D341Med (cell line): ENCODE measurements at regions not wholly inside any gene's neighbourhood (a gene's known extent, or its start where the extent isn't known, plus 50 kb on each side); places are given as distances from the start of the nearest gene placed in this dataset.
A peak's percentile ranks its signal among the peaks of the same experiment; 100 is the strongest.

Experiments used
- DNase-seq: peaks from one replicate; pipeline ENCODE4 v3.0.0; 2012; ENCODE audit warnings: low spot score

DNA sequence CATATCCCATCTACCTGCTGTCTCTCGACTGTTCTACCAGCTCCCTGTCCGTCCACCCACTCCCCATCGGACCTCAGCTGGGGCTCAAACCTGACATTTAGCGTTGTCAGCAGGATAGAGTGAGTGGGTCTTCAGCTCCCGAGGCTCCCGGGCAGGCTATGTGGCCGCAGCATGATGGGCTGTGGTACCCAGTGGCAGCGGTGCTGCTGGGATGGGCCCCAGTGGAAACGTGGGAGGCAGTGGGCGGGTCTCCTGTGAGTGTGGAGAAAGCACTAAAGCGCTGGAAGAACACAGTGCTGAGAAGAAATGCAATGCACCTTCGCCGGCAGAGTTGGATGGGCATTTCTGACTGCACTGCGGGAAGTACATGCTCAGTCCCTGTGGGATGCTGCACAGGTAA lies 204.8 kb upstream of the SYT4 start:
- DNase-seq, result no peak

DNA sequence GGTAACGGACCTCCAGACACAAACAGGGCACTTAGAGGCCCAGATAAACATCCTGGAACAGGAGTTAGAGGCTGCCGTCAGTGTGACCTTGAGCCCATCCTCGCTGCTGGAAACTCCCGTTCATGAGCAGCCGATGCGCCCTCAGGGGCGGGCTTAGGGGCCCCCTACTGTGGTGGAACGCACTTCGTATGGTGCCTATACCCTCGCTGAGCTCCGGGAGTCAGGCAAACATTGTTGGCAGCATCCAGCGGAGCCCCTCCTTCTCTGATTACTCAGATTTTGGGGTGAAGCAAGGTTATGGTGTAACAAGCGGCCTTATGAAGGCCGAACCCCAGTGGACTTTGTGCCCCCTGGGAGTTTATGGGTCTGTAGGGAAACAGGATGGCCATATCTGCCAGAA lies 205.3 kb upstream of the SYT4 start:
- no peak for DNase-seq

DNA sequence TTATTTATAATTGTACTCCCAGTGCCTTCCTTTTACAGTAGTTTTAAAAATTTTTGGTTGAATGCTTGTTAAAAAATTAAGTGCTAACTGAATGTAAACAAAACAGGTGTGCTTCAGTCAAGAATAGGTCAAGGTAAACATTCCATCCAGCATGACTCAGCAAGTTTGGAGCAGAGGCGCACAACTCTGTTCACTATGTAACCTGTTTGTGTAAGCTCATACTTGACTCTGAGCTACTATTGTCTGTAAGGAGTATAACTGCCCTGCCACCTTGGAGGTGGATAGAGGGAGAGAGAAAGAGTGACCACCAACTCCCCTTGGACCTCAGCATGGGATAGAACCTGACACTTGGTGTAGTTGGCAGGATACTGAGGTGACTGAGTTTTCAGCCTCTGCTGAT lies 207.4 kb upstream of the SYT4 start:
- no peak for DNase-seq

DNA sequence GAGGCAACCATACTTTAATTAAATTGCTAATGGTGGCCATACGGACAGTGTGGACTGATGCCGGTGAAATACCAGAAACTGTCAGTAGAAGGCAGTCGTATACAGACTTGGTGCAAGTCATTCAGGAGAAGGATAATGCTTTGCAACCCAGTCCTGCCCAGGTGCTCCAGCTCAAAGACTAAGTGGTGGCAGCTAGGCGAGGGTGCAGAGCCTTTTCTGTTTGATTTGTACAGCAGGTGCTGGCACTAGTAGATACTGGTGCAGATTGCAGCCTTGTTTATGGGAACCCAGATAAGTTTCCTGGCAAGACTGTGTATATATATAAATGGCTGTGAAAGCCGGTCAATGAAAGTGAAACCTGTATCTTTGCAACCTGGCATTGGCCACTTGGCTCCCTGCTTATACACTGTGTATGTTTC lies 208.3 kb upstream of the SYT4 start:
- no peak for DNase-seq

DNA sequence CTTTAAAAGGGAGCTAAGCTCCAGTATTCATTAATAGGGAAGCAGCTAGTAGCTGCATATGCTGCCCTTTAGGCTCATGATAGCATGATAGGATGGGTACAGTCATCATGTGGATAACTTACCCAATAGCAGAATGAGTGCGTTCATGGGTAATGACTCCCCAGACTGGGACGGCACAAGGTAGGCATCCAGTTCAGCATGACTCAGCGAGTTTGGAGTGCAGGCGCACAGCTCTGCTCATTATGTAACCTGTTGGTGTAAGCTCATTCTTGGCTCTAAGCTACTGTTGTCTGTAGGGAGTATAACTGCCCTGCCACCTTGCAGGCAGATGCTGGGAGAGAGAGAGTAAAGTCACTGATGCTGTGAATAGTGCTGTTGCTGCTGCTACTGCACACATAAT lies 209.2 kb upstream of the SYT4 start:
- no peak for DNase-seq

DNA sequence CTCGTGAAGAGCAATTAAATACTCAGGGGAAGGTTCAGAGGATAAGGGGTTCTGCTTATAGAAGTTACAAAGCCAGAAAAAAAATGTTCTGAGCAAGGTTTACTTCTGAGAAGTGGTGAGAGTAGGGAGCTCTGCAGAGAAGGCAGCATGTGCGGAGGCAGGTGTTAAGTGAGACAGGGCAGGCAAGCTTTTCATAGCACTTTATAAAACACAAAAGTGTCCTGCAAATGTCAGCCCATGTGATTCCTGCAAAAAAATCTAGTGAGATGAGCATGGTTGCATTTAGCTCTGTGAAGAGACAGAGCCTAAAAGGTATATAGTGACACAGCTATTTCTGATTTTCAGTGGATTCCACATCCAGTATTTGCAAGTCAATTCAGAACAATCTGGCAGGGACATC lies 223.8 kb upstream of the SYT4 start:
- no peak for DNase-seq

DNA sequence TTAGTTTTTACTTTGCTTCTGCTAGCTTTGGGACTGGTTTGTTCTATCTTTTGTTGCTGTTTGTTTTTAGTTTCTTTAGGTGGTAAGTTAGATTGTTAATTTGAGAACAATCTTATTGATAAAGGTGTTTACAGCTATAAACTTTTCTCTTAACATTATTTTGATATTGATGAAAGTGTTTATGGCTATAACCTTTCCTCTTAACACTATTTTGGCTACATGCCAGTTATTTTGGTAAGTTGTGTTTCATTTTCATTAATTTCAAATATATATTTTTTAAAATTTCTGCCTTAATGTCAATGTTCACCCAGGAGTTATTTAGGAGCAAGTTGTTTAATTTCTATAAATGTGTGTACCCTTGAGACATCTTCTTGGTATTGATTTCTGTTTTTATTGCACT lies 229.6 kb upstream of the SYT4 start:
- no peak for DNase-seq

DNA sequence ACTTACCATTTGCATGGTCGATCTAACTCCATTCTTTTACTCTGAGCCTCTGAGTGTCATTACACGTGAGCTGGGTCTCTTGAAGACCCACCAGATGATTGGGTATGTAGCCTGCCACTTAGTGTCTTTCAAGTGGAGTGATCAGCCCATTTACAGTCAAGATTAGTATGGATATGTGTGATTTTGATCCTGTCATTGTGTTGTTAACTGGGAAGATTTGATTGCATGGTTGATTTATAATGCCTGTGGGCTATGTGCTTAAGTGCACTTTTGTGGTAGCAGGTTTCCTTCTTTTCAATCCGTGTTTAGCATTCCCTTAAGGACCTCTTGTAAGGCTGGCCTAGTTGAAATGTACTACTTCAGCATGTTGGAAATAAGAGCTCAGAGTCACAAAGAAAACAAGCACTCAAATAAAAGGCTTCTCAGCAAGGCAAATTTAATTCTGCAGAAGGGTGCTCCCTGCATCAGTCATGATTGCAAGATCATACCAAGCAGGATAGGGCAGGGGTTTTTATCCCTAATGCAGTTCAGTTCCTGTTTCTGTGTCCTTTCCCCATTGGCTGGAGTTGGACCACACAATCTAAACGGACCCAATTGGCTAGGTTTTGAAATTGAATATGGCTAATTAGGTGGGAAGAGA lies 230.7 kb upstream of the SYT4 start:
- DNase-seq, result no peak

DNA sequence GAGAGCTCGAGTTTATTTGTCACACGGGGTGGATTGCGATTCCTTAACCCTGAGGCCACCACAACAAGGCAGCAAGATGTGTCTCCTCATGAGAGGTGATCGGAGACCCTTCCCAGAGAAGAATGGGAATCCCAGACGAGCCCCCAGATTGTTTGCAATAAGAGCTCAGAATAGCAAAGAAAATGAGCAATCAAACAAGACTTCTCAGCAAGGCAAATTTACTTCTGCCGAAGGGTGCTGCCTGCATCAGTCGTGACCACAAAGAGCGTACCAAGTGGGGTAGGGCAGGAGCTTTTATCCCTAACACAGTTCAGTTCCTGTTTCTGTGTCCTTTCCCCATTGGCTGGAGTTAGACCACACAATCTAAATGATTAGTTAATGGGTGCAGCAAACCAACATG lies 237.5 kb upstream of the SYT4 start:
- no peak for DNase-seq

DNA sequence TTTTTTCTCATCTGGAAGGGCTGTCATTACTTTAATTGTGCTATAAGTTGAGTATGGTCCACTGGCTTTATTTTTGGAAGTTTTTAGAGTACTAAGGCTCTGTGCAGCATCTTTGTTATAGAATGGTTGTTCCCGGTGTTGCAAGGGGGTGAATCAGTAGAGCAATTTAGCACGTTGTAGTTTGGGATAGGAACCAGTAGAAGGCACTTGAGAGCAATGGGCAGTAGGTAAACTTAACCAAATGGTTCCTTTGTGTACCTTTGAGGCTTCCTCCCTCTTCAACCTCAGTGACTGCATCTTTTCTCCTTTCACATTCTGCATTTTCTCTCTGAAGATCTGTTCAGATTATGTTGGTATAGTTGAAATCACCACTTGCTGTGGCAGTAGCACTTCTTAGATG lies 238.2 kb upstream of the SYT4 start:
- DNase-seq, result no peak

DNA sequence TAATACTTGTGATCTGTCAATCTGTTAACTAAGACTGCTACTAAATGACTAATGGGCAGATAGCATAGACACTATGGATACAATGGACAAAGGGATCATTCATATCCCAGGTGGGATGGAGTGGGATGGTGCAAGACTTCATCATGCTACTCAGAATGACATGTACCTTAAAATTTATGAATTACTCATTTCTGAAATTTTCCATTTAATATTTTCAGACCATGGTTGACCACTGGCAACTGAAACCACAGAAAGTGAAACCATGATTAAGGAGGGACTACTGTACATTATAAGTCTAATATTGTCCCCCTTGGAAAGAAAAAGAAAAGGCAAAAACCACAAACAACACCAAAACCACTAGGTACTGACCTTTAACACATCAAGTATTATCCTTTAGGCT lies 247.0 kb upstream of the SYT4 start:
- no peak for DNase-seq

DNA sequence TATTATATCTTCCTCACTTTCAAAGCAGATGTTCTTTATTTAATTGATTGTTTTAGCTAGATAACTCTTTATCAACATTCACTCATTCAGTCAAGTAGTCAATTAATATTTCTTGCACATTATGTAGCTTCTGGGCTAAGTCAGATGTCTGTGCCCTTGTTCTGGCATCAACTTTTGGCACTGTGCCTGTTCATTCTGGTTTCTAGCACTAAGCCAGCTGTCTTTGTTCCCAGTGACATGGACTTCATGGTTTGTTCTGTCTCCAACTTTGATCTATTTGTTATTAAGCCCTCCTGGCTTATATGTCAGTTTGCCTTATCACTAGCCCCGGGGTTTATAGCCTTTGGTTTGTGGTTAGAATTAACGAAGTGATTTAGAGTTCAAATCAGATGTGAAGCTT lies 247.9 kb upstream of the SYT4 start:
- DNase-seq, result no peak

DNA sequence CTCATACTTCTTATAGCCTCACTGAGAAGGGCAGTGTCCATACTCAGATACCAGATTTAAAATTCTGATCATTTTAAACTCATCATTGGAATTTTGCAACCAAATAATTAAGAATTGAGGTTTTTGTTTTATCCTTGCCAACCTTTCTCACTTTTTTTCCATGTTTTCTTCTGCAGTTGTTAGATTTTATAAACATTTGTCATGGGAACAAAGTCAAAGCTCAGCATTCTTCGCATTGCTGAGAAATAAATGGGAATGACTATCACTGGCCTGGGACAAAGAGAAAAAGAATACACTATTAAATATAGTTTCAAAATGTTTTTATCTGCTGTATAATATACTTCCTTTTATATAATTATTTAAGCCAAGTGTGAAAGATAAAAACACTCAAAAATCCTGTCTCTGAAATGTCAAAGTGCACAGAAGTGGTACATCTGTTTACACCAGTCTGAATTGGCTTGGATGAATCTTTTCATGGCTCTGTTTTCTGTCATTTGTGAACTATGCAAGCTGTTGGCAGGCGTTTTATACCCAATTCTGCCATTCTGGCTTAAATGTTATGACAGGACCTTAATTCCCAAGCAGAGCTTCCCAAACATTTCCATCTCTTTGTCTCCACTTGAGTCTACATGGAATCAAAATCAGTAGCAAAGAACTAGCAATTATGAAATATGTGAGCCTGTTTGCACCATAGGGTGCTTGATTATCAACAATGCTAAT lies 249.3 kb upstream of the SYT4 start:
- no peak for DNase-seq

DNA sequence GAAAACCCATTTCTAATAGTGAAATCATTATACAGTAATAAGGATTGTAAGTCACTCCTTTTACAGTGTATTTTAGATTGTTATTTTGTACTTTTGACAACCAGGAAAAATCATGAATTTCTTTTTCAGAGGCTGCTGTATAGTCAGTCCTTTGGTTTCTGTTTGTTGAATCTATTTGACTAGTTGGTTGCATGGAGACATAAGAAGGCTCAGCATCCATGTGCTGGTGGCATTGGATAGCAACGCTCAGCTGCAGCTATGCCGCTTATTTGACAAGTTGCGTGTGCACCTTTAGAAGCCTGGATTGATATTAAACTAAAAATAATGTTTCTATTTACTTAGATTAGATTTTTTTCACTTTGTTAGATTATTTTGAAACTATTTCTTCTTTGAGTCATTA lies 254.1 kb upstream of the SYT4 start:
- DNase-seq, result no peak

DNA sequence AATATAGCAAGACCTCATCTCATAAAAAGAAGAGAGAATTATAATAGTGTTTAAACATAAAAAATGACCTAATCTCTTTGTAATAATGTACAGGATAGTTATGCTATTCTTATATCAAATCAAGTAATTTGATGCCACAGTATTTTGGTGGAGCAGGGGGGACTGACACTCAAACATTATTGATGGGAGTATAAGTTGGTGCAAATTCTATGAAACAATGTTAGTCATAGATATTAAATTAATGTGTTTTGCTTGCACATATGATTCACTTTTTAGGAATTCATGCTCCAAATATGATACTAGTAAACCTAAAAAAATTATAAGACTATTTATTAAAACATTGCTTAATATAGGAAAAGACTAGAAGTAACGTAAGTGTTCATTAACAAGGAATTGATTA lies 256.1 kb upstream of the SYT4 start:
- DNase-seq, result no peak

DNA sequence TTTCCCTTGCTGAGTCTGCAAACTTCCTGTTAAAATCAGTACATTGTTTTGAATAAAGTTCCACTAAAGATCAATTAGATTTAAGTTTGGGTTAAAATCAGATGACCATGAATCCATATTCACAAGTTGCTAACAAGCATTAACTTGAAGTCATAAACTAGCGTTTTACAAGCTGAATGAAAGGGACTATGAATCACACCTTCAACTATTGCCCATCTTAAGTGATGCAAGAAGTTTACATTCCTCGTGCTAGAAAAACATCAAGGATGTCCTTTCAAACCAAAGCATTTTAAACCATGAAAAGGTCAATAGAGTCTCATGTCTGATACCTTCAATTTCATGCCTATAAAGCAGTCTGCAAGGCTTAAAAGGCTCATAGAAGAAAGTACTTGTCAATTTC lies 257.2 kb upstream of the SYT4 start:
- no peak for DNase-seq

DNA sequence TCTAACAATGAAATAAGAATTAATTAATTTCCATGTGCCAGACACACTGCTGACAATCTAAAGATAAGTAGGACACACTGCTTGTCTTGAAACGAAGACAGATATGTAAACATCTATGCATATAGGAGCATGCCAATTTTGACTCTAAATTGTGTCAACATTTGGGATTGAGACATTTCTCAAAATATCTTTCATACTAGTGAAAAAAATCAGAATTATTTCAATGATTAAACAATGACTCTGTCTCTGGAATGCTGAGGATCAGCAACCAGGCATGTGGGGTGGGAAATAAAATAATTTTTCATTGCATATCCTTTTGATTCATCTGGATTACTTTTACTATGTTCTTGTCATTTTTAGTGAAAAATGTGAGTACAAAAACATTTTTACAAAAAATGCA lies 262.6 kb upstream of the SYT4 start:
- DNase-seq, result no peak

DNA sequence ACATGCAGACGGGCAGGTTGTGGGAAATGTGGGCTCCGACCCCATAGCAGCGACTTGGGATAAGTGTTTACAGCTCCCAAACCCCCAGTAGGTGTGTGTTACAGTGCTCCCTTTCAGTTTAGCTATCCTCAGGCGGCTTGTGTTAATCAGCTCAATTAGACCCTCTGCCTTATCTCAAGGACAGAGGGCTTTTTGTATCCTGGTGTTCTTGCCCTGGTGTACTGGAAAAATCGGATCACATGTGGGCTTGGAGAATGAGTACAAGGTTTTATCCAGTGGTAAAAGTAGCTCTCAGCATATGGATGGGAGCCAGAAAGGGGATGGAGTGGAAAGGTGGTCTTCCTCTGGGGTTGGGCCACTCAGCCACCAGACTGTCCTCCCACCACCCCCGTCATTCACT lies 264.7 kb upstream of the SYT4 start:
- no peak for DNase-seq

DNA sequence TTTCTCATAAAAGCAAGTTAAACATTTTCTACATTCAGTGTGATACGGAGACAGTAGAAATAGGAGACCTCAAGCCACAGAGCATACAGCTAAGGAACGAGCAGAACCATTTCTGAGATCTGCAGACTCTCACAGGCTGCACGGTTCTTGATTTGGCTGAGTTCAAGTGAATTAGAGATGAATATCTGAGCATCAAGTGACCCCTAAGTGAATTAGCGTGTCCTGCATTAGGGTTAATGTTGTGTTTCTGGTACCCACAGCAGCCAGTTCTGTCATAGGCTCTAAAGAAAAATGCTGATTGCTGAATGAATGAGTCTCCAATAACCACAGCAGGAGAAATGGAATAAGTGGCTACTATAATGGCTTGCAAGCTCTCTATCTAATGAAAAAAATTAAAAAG lies 265.9 kb upstream of the SYT4 start:
- DNase-seq, result no peak

DNA sequence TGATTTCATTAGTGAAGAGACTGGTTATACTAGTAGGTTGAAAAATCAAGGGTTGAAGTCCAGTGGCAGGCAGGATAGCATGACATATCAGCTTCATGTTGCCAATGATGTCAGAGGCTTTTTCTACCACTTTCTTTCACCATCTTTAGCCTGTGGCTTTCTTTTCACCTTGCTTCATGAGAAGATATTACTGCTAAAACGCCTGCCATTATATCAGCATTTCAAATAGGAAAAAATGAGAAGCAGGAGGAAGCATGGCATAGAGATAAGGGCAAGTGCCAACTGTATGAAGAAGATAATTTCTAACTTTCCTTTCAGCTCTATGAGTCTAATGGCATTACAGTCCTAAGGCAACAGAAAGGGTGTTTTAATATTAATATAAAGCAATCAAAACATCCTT lies 270.2 kb upstream of the SYT4 start:
- DNase-seq, result no peak

DNA sequence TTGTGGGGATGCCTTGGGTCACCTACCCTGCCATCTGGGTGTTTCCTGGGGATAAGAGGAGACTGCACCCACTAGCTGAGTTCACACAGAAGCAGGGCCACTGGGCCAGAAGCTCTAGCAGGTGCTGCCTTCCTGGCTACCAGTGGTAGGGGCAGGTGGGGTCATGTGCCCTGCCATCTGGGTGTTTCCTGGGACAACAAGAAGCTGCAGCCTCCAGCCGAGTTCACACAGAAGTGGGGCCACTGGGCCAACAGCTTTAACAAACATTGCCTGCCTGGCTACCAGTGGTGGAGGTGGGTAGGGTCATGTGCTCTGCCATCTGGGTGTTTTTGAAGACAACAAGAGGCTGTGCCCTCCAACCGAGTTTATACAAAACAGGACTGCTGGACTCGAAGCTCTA lies 282.2 kb upstream of the SYT4 start:
- no peak for DNase-seq

DNA sequence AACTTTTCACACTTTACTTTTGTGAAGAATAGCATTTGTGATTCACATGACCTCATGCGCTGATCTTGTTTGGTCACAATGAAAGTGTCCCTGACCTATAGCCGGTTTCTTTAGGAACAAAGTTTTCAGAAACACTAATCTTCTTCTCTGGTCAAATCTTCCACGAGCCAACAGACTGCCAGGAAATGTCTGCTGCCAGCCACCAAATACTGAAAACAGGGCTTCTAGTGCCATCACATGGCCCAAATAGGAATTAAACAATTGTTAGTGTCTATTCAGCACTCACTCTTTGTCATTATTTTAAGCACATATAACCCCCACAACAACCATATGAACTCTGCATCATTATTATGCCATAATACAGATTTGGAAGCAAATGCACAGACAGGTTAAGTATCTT lies 286.5 kb upstream of the SYT4 start:
- DNase-seq, result peak; percentile 72

DNA sequence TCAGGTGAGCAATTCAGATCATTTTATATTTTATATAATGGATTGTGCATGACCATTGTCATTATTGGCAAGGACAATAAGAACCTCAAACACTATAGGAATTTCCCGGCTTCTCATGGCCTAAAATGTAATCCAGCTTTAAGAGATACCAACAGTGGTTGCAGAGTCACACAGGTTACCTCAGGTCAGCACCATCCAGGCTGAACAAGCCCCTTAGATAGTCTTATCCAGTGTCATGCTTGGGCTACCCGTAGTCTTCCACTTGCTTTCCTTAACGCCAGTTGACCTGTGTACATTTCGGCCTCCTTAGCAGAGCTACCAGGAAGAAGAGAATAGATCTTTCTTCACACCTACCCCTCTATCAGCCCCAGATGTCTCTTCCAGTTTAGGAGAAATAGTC lies 293.3 kb upstream of the SYT4 start:
- DNase-seq, result no peak

DNA sequence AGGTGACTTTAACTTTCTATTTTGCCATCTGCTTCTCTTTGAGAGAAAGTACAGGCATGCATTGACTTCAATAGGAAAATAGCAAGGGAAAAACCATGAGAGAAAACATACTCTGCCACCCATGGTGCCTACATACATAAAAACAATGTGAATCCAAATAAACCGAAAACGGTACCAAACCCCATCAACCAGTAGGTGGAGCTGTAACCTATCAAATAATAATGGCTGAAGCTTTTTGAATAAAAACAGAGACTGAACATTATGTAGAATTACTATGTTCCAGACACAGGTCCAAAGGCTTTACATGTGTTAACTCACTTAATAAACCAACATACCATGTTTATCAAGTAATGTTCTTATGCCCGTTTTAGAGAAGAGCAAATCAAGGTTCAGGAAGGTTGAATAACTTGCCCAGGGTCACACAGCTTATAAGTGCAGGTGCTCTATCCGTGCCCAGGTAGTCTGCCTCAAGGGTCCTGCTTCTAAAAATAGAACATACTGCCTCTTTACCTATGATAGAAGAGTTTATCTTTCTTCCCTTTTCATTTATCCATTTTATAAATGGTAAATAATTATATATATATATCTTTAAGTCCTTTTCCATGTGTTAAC lies 293.9 kb upstream of the SYT4 start:
- DNase-seq, result peak; percentile 65
